GM12878 (cell line): ENCODE measurements at regions not wholly inside any gene's neighbourhood (a gene's known extent, or its start where the extent isn't known, plus 50 kb on each side); places are given as distances from the start of the nearest gene placed in this dataset.

ENCODE experiments used
- ATAC-seq: fragments of 200-7000 bp; cut with Tn5 transposase; 3 replicates; pipeline ENCODE4 v1.9.1; 2020; ENCODE audit warnings: mild to moderate bottlenecking, moderate library complexity
- BruUV-seq: library from RNA; stranded (reverse); fragments of 400-500 nt; replicated peaks from 2 replicates; lab custom pipeline; 2021; lab: Mats Ljungman, UMichigan
- CTCF ChIA-PET: fragments of 300-600 bp; sonication (Branson Sonifier 250); formaldehyde crosslinking; extraction: SDS; loops from one replicate; lab custom pipeline; 2021; ENCODE audit warnings: inconsistent platforms; lab: Yijun Ruan, JAX
- POLR2A ChIA-PET: fragments of 350-600 bp; formaldehyde crosslinking; extraction: SDS; loops from one replicate; lab custom pipeline; 2021; ENCODE audit warnings: inconsistent platforms; lab: Charles Lee
- RAD21 ChIA-PET: fragments of 300-600 bp; sonication (Branson Sonifier 250); formaldehyde crosslinking; loops from one replicate; lab custom pipeline; 2023; ENCODE audit warnings: antibody characterized with exemption; ENCODE audit not compliant: unreplicated experiment; lab: Charles Lee
- SMC1A ChIA-PET: fragments of 300-600 bp; sonication (Branson Sonifier 250); formaldehyde crosslinking; loops from one replicate; lab custom pipeline; 2023; ENCODE audit not compliant: unreplicated experiment, uncharacterized antibody; lab: Charles Lee
- DNase-seq: peaks from one replicate; pipeline ENCODE4 v3.0.0-alpha.2; 2011; ENCODE audit warnings: low read depth, low spot score
- FAIRE-seq: peaks from 3 replicates; lab custom pipeline; 2011; peaks lifted over from hg19 to GRCh38; lab: Jason Lieb, UNC
- H2AFZ ChIP-seq: 2 replicates; pipeline ENCODE4 v1.6.0; 2011; ENCODE audit warnings: low read depth, low read length, control low read depth; ENCODE audit not compliant: control insufficient read depth
- H3K27ac ChIP-seq: 2 replicates; pipeline ENCODE4 v1.5.1; 2011; ENCODE audit warnings: control low read depth; ENCODE audit not compliant: control insufficient read depth, insufficient read depth
- H3K27me3 ChIP-seq, 2 experiments: replicated peaks in 1 of 2; 2 replicates each; pipeline versions ENCODE4 v1.6.0 to v1.6.1; 2011; ENCODE audit warnings: low read length in 1 of 2; ENCODE audit not compliant: control insufficient read depth in 2 of 2, insufficient read depth in 2 of 2
- H3K36me3 ChIP-seq, 2 experiments: 2 replicates each; pipeline ENCODE4 v1.5.1; 2011; ENCODE audit warnings: low read length in 1 of 2; ENCODE audit not compliant: control insufficient read depth in 2 of 2, insufficient read depth in 2 of 2
- H3K4me1 ChIP-seq: 2 replicates; pipeline ENCODE4 v1.6.1; 2011; ENCODE audit warnings: mild to moderate bottlenecking, low read length, moderate library complexity, mixed read lengths; ENCODE audit not compliant: control insufficient read depth, insufficient read depth
- H3K4me2 ChIP-seq: 2 replicates; pipeline ENCODE4 v1.6.0; 2011; ENCODE audit warnings: control low read depth; ENCODE audit not compliant: control insufficient read depth, insufficient read depth
- H3K4me3 ChIP-seq: fragments of 200-600 bp; sonication (generic); 2 replicates; pipeline ENCODE4 v1.5.1; 2016
- H3K79me2 ChIP-seq: 2 replicates; pipeline ENCODE4 v1.6.0; 2011; ENCODE audit warnings: low read length; ENCODE audit not compliant: control insufficient read depth, insufficient read depth
- H3K9ac ChIP-seq: 2 replicates; pipeline ENCODE4 v1.8.0; 2011; ENCODE audit warnings: low read length, control low read depth, mixed read lengths; ENCODE audit not compliant: control insufficient read depth, insufficient read depth
- H3K9me3 ChIP-seq: replicated peaks from 3 replicates; pipeline ENCODE4 v1.5.1; 2011; ENCODE audit warnings: mild to moderate bottlenecking, low read length; ENCODE audit not compliant: control insufficient read depth, insufficient read depth
- H4K20me1 ChIP-seq: 2 replicates; pipeline ENCODE4 v1.6.0; 2011; ENCODE audit not compliant: control insufficient read depth, insufficient read depth
- GATAD2B ChIP-seq: fragments of 450-650 bp; conservative IDR thresholded peaks from 2 replicates; pipeline ENCODE4 v1.6.1; 2017; ENCODE audit warnings: low read depth, mild to moderate bottlenecking, moderate library complexity
- HDAC2 ChIP-seq: fragments of 200-600 bp; sonication (generic); IDR thresholded peaks from 2 replicates; pipeline ENCODE4 v1.6.1; 2017
- TBL1XR1 ChIP-seq: IDR thresholded peaks from 2 replicates; pipeline ENCODE4 v1.6.1; 2012; ENCODE audit warnings: low read depth, low read length, improper control_type of control experiment
- WRNIP1 ChIP-seq: IDR thresholded peaks from 2 replicates; pipeline ENCODE4 v1.6.1; 2011; ENCODE audit warnings: low read depth, low read length, improper control_type of control experiment, borderline replicate concordance
- WGBS: methylation state at CpG from one replicate; pipeline ENCODE4 v1.1.6; 2016; ENCODE audit warnings: low lambda C conversion rate; ENCODE audit not compliant: insufficient replicate concordance, insufficient coverage; ENCODE audit errors: missing lambda C conversion rate; 5-methylcytosine and 5-hydroxymethylcytosine counted together
- in situ Hi-C: fragments of 300-500 bp; cut with MboI; formaldehyde crosslinking; loops from 9 replicates; pipeline ENCODE4 v1.14.3; 2018; ENCODE audit warnings: mixed read lengths
- intact Hi-C: fragments of 100-400 bp; cut with micrococcal nuclease; formaldehyde crosslinking; loops from one replicate; pipeline ENCODE4 v1.14.2; 2022; ENCODE audit not compliant: unreplicated experiment
- TF ChIP-seq, protein P1 (sequence below): fragments of 450-650 bp; IDR thresholded peaks from 2 replicates; pipeline ENCODE4 v1.6.1; 2014; ENCODE audit warnings: mild to moderate bottlenecking

DNA sequence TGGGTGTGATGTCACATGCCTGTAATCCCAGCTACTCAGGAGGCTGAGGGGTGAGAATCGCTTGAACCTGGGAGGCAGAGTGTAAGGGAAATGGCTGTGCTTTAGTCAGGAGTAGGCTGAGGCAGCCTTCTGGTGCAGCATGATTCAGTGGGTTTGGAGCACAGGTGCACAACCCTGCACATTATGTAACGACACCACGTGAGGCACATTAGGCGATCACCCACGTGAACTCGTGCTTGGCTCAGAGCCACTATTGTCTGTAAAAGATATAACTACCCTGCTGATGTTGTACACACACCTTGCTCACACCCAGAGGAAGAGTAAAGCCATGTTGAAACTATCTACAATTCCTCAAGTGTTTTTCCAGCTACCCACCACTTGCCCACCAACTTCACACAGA is 54.8 kb upstream of the ZC3H15 start:
- Histone ChIP-seq H3K27me3 (no peaks in the 10 kb centered on the region), H3K4me1 (no peaks in the 10 kb centered on the region; the same call in 1 of the 2 replicates), H2AFZ (no peak overlapping the region), H3K9me3 (no peaks in the 10 kb centered on the region), H3K4me2 (no peak overlapping the region), H3K4me3 (no peak overlapping the region), H3K9ac (no peak overlapping the region), H4K20me1 (no peaks in the 10 kb centered on the region), H3K27ac (no peak overlapping the region), H3K79me2 (no peaks in the 10 kb centered on the region), H3K36me3 (peaks cover 0 to 1% of the 10 kb centered on the region in 2 experiments; a peak in 2 of 4 replicates)
- RAD21 ChIA-PET: no interaction called here
- POLR2A ChIA-PET: no interaction called here
- FAIRE-seq (no peak), ATAC-seq (no peak), DNase-seq (no peak)
- CTCF ChIA-PET: no interaction called here
- TF ChIP-seq, protein P1, sequence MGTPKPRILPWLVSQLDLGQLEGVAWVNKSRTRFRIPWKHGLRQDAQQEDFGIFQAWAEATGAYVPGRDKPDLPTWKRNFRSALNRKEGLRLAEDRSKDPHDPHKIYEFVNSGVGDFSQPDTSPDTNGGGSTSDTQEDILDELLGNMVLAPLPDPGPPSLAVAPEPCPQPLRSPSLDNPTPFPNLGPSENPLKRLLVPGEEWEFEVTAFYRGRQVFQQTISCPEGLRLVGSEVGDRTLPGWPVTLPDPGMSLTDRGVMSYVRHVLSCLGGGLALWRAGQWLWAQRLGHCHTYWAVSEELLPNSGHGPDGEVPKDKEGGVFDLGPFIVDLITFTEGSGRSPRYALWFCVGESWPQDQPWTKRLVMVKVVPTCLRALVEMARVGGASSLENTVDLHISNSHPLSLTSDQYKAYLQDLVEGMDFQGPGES: no peak
- intact Hi-C loops (no loop called here), in situ Hi-C loops (no loop called here)
- SMC1A ChIA-PET: no interaction called here
- no TSS peak for BruUV-seq
- WGBS: 95% methylated on average over 6 of the region's 6 CpGs

- no peak overlapping the region for H3K27ac ChIP-seq
- no TSS peak for BruUV-seq
- 100% methylated on average over 5 of the region's 6 CpGs for WGBS
- no peak overlapping the region for H3K4me3 ChIP-seq
- no peaks in the 10 kb centered on the region for H4K20me1 ChIP-seq
- RAD21 ChIA-PET: no interaction called here
- H2AFZ ChIP-seq: no peak overlapping the region
- intact Hi-C loops (no loop called here), in situ Hi-C loops (no loop called here)
- POLR2A ChIA-PET: interaction anchor here (0.6 kb wide), 1 partner anchor 418 kb away, joined by 3 read pairs; no protein-coding TSS in a partner anchor
- ATAC-seq (no peak), FAIRE-seq (no peak), DNase-seq (no peak)
- H3K9me3 ChIP-seq: no peaks in the 10 kb centered on the region; the same call in 2 of the 3 replicates
- no peaks in the 10 kb centered on the region for H3K27me3 ChIP-seq
- TF ChIP-seq GATAD2B: no peak
- no peak for TF ChIP-seq HDAC2
- TF ChIP-seq TBL1XR1: no peak
- TF ChIP-seq WRNIP1: no peak
- no peaks in the 10 kb centered on the region for H3K4me1 ChIP-seq
- no peak overlapping the region for H3K4me2 ChIP-seq
- no peaks in the 10 kb centered on the region for H3K79me2 ChIP-seq
- SMC1A ChIA-PET: no interaction called here
- H3K36me3 ChIP-seq: peaks cover 0 to 1% of the 10 kb centered on the region in 2 experiments; a peak in 2 of 4 replicates
- H3K9ac ChIP-seq: no peak overlapping the region
- CTCF ChIA-PET: no interaction called here
Measured at GRCh38 chr2:186433040-186433439, 53.0 kb upstream of the ZC3H15 start.
